DMS53 treated with DMSO at 0.1 percent for 48 hours (cell line): ENCODE measurements at regions not wholly inside any gene's neighbourhood (a gene's known extent, or its start where the extent isn't known, plus 50 kb on each side); places are given as distances from the start of the nearest gene placed in this dataset.

ENCODE experiments used
- DNase-seq: peaks from one replicate; lab custom pipeline; 2025; ENCODE audit not compliant: unreplicated experiment; lab: John Stamatoyannopoulos, UW

GRCh38 chr1:60679524-60680375 is 402.6 kb upstream of the NFIA start:
- DNase-seq = no peak

GRCh38 chr1:60678802-60679201 is 403.6 kb upstream of the NFIA start:
- DNase-seq = no peak

- DNase-seq = no peak
These were observed 404.0 kb upstream of the NFIA start for GRCh38 chr1:60678391-60678790.

GRCh38 chr1:60672449-60672848 is 409.9 kb upstream of the NFIA start:
- DNase-seq = no peak

- no peak for DNase-seq
These were observed 412.1 kb upstream of the NFIA start for GRCh38 chr1:60670302-60670701.

- DNase-seq = no peak
These were observed 413.8 kb upstream of the NFIA start for GRCh38 chr1:60668585-60668984.

- no peak for DNase-seq
These were observed 417.1 kb upstream of the NFIA start for GRCh38 chr1:60665311-60665710.

GRCh38 chr1:60664086-60664625 is 418.2 kb upstream of the NFIA start:
- no peak for DNase-seq

GRCh38 chr1:60662486-60663044 is 419.8 kb upstream of the NFIA start:
- DNase-seq = peak; percentile 95

GRCh38 chr1:60657926-60658325 is 424.4 kb upstream of the NFIA start:
- DNase-seq = peak; percentile 53

GRCh38 chr1:60655679-60656355 is 426.5 kb upstream of the NFIA start:
- DNase-seq = no peak

GRCh38 chr1:60640033-60640551 is 442.3 kb upstream of the NFIA start:
- DNase-seq = peak; percentile 16

- peak; percentile 22 for DNase-seq
These were observed 443.1 kb upstream of the NFIA start for GRCh38 chr1:60639287-60639686.

GRCh38 chr1:60637651-60638050 is 444.7 kb upstream of the NFIA start:
- DNase-seq = no peak

GRCh38 chr1:60636946-60637345 is 445.4 kb upstream of the NFIA start:
- no peak for DNase-seq

GRCh38 chr1:60634106-60634505 is 448.3 kb upstream of the NFIA start:
- no peak for DNase-seq

- DNase-seq = no peak
These were observed 459.9 kb upstream of the NFIA start for GRCh38 chr1:60622486-60622885.

GRCh38 chr1:60621368-60621851 is 461.0 kb upstream of the NFIA start:
- no peak for DNase-seq

- no peak for DNase-seq
These were observed 462.3 kb upstream of the NFIA start for GRCh38 chr1:60620087-60620486.

- no peak for DNase-seq
These were observed 462.8 kb upstream of the NFIA start for GRCh38 chr1:60619581-60619980.

GRCh38 chr1:60615666-60616065 is 466.7 kb upstream of the NFIA start:
- DNase-seq = no peak
